HEK293T (cell line): ENCODE measurements at regions not wholly inside any gene's neighbourhood (a gene's known extent, or its start where the extent isn't known, plus 50 kb on each side); places are given as distances from the start of the nearest gene placed in this dataset.

Experiments
- CTCF ChIA-PET: fragments of 350-600 bp; formaldehyde crosslinking; extraction: SDS; loops from one replicate; lab custom pipeline; 2021; ENCODE audit warnings: antibody characterized with exemption, inconsistent platforms; lab: Yijun Ruan, JAX
- POLR2A ChIA-PET: fragments of 350-600 bp; formaldehyde crosslinking; extraction: SDS; loops from one replicate; lab custom pipeline; 2020; ENCODE audit warnings: antibody characterized with exemption, inconsistent platforms; lab: Yijun Ruan, JAX
- DNase-seq: peaks from one replicate; pipeline ENCODE4 v3.0.0; 2012; ENCODE audit warnings: mixed read lengths; ENCODE audit errors: extremely low spot score
- ARNT ChIP-seq: fragments of 450-650 bp; IDR thresholded peaks from 2 replicates; pipeline ENCODE4 v1.6.1; 2017; ENCODE audit warnings: mild to moderate bottlenecking
- BHLHE40 ChIP-seq: fragments of 450-650 bp; IDR thresholded peaks from 2 replicates; pipeline ENCODE4 v1.6.1; 2016; ENCODE audit warnings: mild to moderate bottlenecking, moderate library complexity, borderline replicate concordance
- CTBP1 ChIP-seq: fragments of 450-650 bp; IDR thresholded peaks from 2 replicates; pipeline ENCODE4 v1.6.1; 2016; ENCODE audit warnings: borderline replicate concordance
- ELF4 ChIP-seq: fragments of 450-650 bp; IDR thresholded peaks from 2 replicates; pipeline ENCODE4 v1.6.1; 2017; ENCODE audit warnings: antibody characterized with exemption
- FOXA1 ChIP-seq: fragments of 450-650 bp; IDR thresholded peaks from 2 replicates; pipeline ENCODE4 v1.6.1; 2016; ENCODE audit warnings: mild to moderate bottlenecking
- FOXK2 ChIP-seq: fragments of 450-650 bp; IDR thresholded peaks from 2 replicates; pipeline ENCODE4 v1.6.1; 2016; ENCODE audit warnings: mild to moderate bottlenecking
- FOXM1 ChIP-seq: fragments of 450-650 bp; IDR thresholded peaks from 2 replicates; pipeline ENCODE4 v1.6.1; 2017; ENCODE audit warnings: mild to moderate bottlenecking, borderline replicate concordance
- HDGF ChIP-seq: fragments of 450-650 bp; IDR thresholded peaks from 2 replicates; pipeline ENCODE4 v1.6.1; 2017; ENCODE audit warnings: antibody characterized with exemption, borderline replicate concordance
- L3MBTL2 ChIP-seq: fragments of 450-650 bp; conservative IDR thresholded peaks from 2 replicates; pipeline ENCODE4 v1.6.1; 2016; ENCODE audit warnings: mild to moderate bottlenecking
- LEF1 ChIP-seq: fragments of 450-650 bp; IDR thresholded peaks from 2 replicates; pipeline ENCODE4 v1.6.1; 2017; ENCODE audit warnings: mild to moderate bottlenecking, borderline replicate concordance
- NFRKB ChIP-seq: fragments of 450-650 bp; IDR thresholded peaks from 2 replicates; pipeline ENCODE4 v1.6.1; 2016; ENCODE audit warnings: mild to moderate bottlenecking, moderate library complexity
- PKNOX1 ChIP-seq: fragments of 450-650 bp; IDR thresholded peaks from 2 replicates; pipeline ENCODE4 v1.6.1; 2016
- SP1 ChIP-seq: fragments of 450-650 bp; IDR thresholded peaks from 2 replicates; pipeline ENCODE4 v1.6.1; 2017
- SUZ12 ChIP-seq: fragments of 450-650 bp; IDR thresholded peaks from 2 replicates; pipeline ENCODE4 v1.6.1; 2016; ENCODE audit warnings: mild to moderate bottlenecking
- TARDBP ChIP-seq: fragments of 450-650 bp; IDR thresholded peaks from 2 replicates; pipeline ENCODE4 v1.6.1; 2016
- ZNF384 ChIP-seq: fragments of 450-650 bp; IDR thresholded peaks from 2 replicates; pipeline ENCODE4 v1.6.1; 2016

- ChIA-PET POLR2A (no interaction called here), CTCF (no interaction called here)
- no peak for TF ChIP-seq ZNF384
- no peak for TF ChIP-seq SUZ12
- TF ChIP-seq BHLHE40, result no peak
- no peak for TF ChIP-seq L3MBTL2
- TF ChIP-seq FOXM1, result no peak
- TF ChIP-seq CTBP1, result no peak
- no peak for TF ChIP-seq LEF1
- TF ChIP-seq TARDBP, result no peak
- no peak for TF ChIP-seq PKNOX1
- TF ChIP-seq HDGF, result no peak
- TF ChIP-seq NFRKB, result no peak
- no peak for DNase-seq
Observed at GRCh38 chr10:131733596-131733995, 167.2 kb upstream of the PPP2R2D start.

- no peak for TF ChIP-seq L3MBTL2
- TF ChIP-seq FOXA1, result no peak
- no peak for TF ChIP-seq TARDBP
- TF ChIP-seq NFRKB, result no peak
- no peak for TF ChIP-seq HDGF
- no peak for TF ChIP-seq FOXM1
- no peak for TF ChIP-seq PKNOX1
- no peak for TF ChIP-seq CTBP1
- TF ChIP-seq ELF4, result no peak
- TF ChIP-seq ARNT, result no peak
- no peak for TF ChIP-seq BHLHE40
- TF ChIP-seq FOXK2, result no peak
- no peak for TF ChIP-seq SP1
- TF ChIP-seq LEF1, result no peak
- no peak for TF ChIP-seq ZNF384
- TF ChIP-seq SUZ12, result no peak
- no peak for DNase-seq
- ChIA-PET CTCF (no interaction called here), POLR2A (no interaction called here)
Observed at GRCh38 chr10:131735577-131735976, 165.2 kb upstream of the PPP2R2D start.

GRCh38 chr10:131736321-131736980 is 164.4 kb upstream of the PPP2R2D start:
- CTCF ChIA-PET, result no interaction called here
- no peak for DNase-seq
- POLR2A ChIA-PET, result no interaction called here
- TF ChIP-seq CTBP1 (no peak), BHLHE40 (no peak), ELF4 (no peak), FOXM1 (no peak), HDGF (no peak), SUZ12 (no peak), FOXK2 (no peak), ZNF384 (no peak), PKNOX1 (no peak), SP1 (no peak), ARNT (no peak), L3MBTL2 (no peak), LEF1 (no peak), TARDBP (no peak), NFRKB (no peak)

GRCh38 chr10:131737543-131738395 is 163.0 kb upstream of the PPP2R2D start:
- POLR2A ChIA-PET, result no interaction called here
- no peak for DNase-seq
- no peak for TF ChIP-seq ZNF384
- no peak for TF ChIP-seq ELF4
- TF ChIP-seq SP1, result no peak
- TF ChIP-seq FOXA1, result no peak
- no peak for TF ChIP-seq BHLHE40
- no peak for TF ChIP-seq PKNOX1
- no peak for TF ChIP-seq CTBP1
- no peak for TF ChIP-seq SUZ12
- no peak for TF ChIP-seq FOXK2
- no peak for TF ChIP-seq LEF1
- no peak for TF ChIP-seq L3MBTL2
- TF ChIP-seq ARNT, result no peak

GRCh38 chr10:131738396-131738735 is 162.4 kb upstream of the PPP2R2D start:
- no peak for DNase-seq
- CTCF ChIA-PET, result no interaction called here
- POLR2A ChIA-PET, result no interaction called here
- TF ChIP-seq ARNT, result no peak
- TF ChIP-seq FOXK2, result no peak
- TF ChIP-seq FOXA1, result no peak
- no peak for TF ChIP-seq TARDBP
- no peak for TF ChIP-seq ZNF384
- TF ChIP-seq SP1, result no peak

More at GRCh38 chr10:131737543-131738395, 163.0 kb upstream of the PPP2R2D start:
- CTCF ChIA-PET, result no interaction called here
